HEK293T (cell line): ENCODE measurements at regions not wholly inside any gene's neighbourhood (a gene's known extent, or its start where the extent isn't known, plus 50 kb on each side); places are given as distances from the start of the nearest gene placed in this dataset.
A peak's percentile ranks its signal among the peaks of the same experiment; 100 is the strongest.
"Not testable (repeated sequence)": the region's sequence is repeated elsewhere in the genome, so short reads cannot be mapped to it uniquely, and the experiment has no call there.

Source experiments
- CTCF ChIA-PET: fragments of 350-600 bp; formaldehyde crosslinking; extraction: SDS; loops from one replicate; lab custom pipeline; 2021; ENCODE audit warnings: antibody characterized with exemption, inconsistent platforms; lab: Yijun Ruan, JAX
- POLR2A ChIA-PET: fragments of 350-600 bp; formaldehyde crosslinking; extraction: SDS; loops from one replicate; lab custom pipeline; 2020; ENCODE audit warnings: antibody characterized with exemption, inconsistent platforms; lab: Yijun Ruan, JAX
- DNase-seq: peaks from one replicate; pipeline ENCODE4 v3.0.0; 2012; ENCODE audit warnings: mixed read lengths; ENCODE audit errors: extremely low spot score
- ARNT ChIP-seq: fragments of 450-650 bp; IDR thresholded peaks from 2 replicates; pipeline ENCODE4 v1.6.1; 2017; ENCODE audit warnings: mild to moderate bottlenecking
- BHLHE40 ChIP-seq: fragments of 450-650 bp; IDR thresholded peaks from 2 replicates; pipeline ENCODE4 v1.6.1; 2016; ENCODE audit warnings: mild to moderate bottlenecking, moderate library complexity, borderline replicate concordance
- CTBP1 ChIP-seq: fragments of 450-650 bp; IDR thresholded peaks from 2 replicates; pipeline ENCODE4 v1.6.1; 2016; ENCODE audit warnings: borderline replicate concordance
- ELF4 ChIP-seq: fragments of 450-650 bp; IDR thresholded peaks from 2 replicates; pipeline ENCODE4 v1.6.1; 2017; ENCODE audit warnings: antibody characterized with exemption
- FOXA1 ChIP-seq: fragments of 450-650 bp; IDR thresholded peaks from 2 replicates; pipeline ENCODE4 v1.6.1; 2016; ENCODE audit warnings: mild to moderate bottlenecking
- FOXK2 ChIP-seq: fragments of 450-650 bp; IDR thresholded peaks from 2 replicates; pipeline ENCODE4 v1.6.1; 2016; ENCODE audit warnings: mild to moderate bottlenecking
- FOXM1 ChIP-seq: fragments of 450-650 bp; IDR thresholded peaks from 2 replicates; pipeline ENCODE4 v1.6.1; 2017; ENCODE audit warnings: mild to moderate bottlenecking, borderline replicate concordance
- HDGF ChIP-seq: fragments of 450-650 bp; IDR thresholded peaks from 2 replicates; pipeline ENCODE4 v1.6.1; 2017; ENCODE audit warnings: antibody characterized with exemption, borderline replicate concordance
- L3MBTL2 ChIP-seq: fragments of 450-650 bp; conservative IDR thresholded peaks from 2 replicates; pipeline ENCODE4 v1.6.1; 2016; ENCODE audit warnings: mild to moderate bottlenecking
- LEF1 ChIP-seq: fragments of 450-650 bp; IDR thresholded peaks from 2 replicates; pipeline ENCODE4 v1.6.1; 2017; ENCODE audit warnings: mild to moderate bottlenecking, borderline replicate concordance
- NFRKB ChIP-seq: fragments of 450-650 bp; IDR thresholded peaks from 2 replicates; pipeline ENCODE4 v1.6.1; 2016; ENCODE audit warnings: mild to moderate bottlenecking, moderate library complexity
- PKNOX1 ChIP-seq: fragments of 450-650 bp; IDR thresholded peaks from 2 replicates; pipeline ENCODE4 v1.6.1; 2016
- SP1 ChIP-seq: fragments of 450-650 bp; IDR thresholded peaks from 2 replicates; pipeline ENCODE4 v1.6.1; 2017
- SUZ12 ChIP-seq: fragments of 450-650 bp; IDR thresholded peaks from 2 replicates; pipeline ENCODE4 v1.6.1; 2016; ENCODE audit warnings: mild to moderate bottlenecking
- TARDBP ChIP-seq: fragments of 450-650 bp; IDR thresholded peaks from 2 replicates; pipeline ENCODE4 v1.6.1; 2016
- ZNF384 ChIP-seq: fragments of 450-650 bp; IDR thresholded peaks from 2 replicates; pipeline ENCODE4 v1.6.1; 2016

- ChIA-PET POLR2A (no interaction called here), CTCF (no interaction called here)
- no peak for DNase-seq
- TF ChIP-seq ELF4 (no peak), HDGF (no peak), ZNF384 (no peak), SP1 (no peak), SUZ12 (no peak), ARNT (no peak), CTBP1 (no peak), FOXK2 (no peak), LEF1 (no peak), L3MBTL2 (no peak)
Measured at GRCh38 chr1:105088166-105088565, 1338.5 kb downstream of the AMY1C start.

- POLR2A ChIA-PET, DNase-seq: not testable (repeated sequence)
Measured at GRCh38 chr1:105093893-105094292, 1344.2 kb downstream of the AMY1C start.

GRCh38 chr1:105100102-105100501 is 1350.4 kb downstream of the AMY1C start:
- ChIA-PET CTCF (no interaction called here), POLR2A (no interaction called here)
- DNase-seq, result no peak
- TF ChIP-seq L3MBTL2 (no peak), ELF4 (no peak), SUZ12 (no peak), NFRKB (no peak), BHLHE40 (no peak), HDGF (no peak)

More at GRCh38 chr1:105093893-105094292, 1344.2 kb downstream of the AMY1C start:
- CTCF ChIA-PET, result not testable (repeated sequence)

GRCh38 chr1:105101261-105101660 is 1351.6 kb downstream of the AMY1C start:
- ChIA-PET POLR2A (no interaction called here), CTCF (interaction anchor here (0.6 kb wide), 1 partner anchor 575 kb away, joined by 4 read pairs; no protein-coding TSS in a partner anchor)
- DNase-seq, result no peak
- no peak for TF ChIP-seq SUZ12
- TF ChIP-seq TARDBP, result no peak
- no peak for TF ChIP-seq PKNOX1
- TF ChIP-seq FOXM1, result no peak
- TF ChIP-seq HDGF, result no peak
- TF ChIP-seq ZNF384, result no peak
- no peak for TF ChIP-seq NFRKB
- TF ChIP-seq ARNT, result no peak
- TF ChIP-seq ELF4, result no peak
- TF ChIP-seq CTBP1, result no peak
- no peak for TF ChIP-seq FOXK2
- TF ChIP-seq L3MBTL2, result no peak
- TF ChIP-seq BHLHE40, result no peak
- no peak for TF ChIP-seq SP1
- no peak for TF ChIP-seq FOXA1

- DNase-seq, result no peak
- ChIA-PET POLR2A (no interaction called here), CTCF (no interaction called here)
- TF ChIP-seq TARDBP (no peak), LEF1 (no peak), SUZ12 (no peak), ELF4 (no peak), ZNF384 (no peak), ARNT (no peak)
Measured at GRCh38 chr1:105102371-105102770, 1352.7 kb downstream of the AMY1C start.

GRCh38 chr1:105122041-105122440 is 1372.3 kb downstream of the AMY1C start:
- POLR2A ChIA-PET, result no interaction called here
- DNase-seq, result no peak
- no peak for TF ChIP-seq ZNF384
- no peak for TF ChIP-seq ELF4
- no peak for TF ChIP-seq FOXM1
- no peak for TF ChIP-seq CTBP1
- TF ChIP-seq L3MBTL2, result no peak
- TF ChIP-seq ARNT, result no peak
- TF ChIP-seq TARDBP, result no peak
- TF ChIP-seq SP1, result no peak
- TF ChIP-seq BHLHE40, result no peak
- TF ChIP-seq FOXK2, result no peak
- no peak for TF ChIP-seq NFRKB
- TF ChIP-seq LEF1, result no peak
- TF ChIP-seq SUZ12, result no peak
- TF ChIP-seq PKNOX1, result no peak
- no peak for TF ChIP-seq FOXA1
- CTCF ChIA-PET, result interaction anchor here (0.6 kb wide), 1 partner anchor 268 kb away, joined by 5 read pairs; no protein-coding TSS in a partner anchor

- TF ChIP-seq BHLHE40, result no peak
- no peak for TF ChIP-seq SP1
- TF ChIP-seq ELF4, result no peak
- TF ChIP-seq ZNF384, result no peak
- no peak for TF ChIP-seq SUZ12
- no peak for TF ChIP-seq HDGF
- TF ChIP-seq CTBP1, result no peak
- no peak for TF ChIP-seq TARDBP
- no peak for TF ChIP-seq NFRKB
- no peak for TF ChIP-seq FOXK2
- no peak for TF ChIP-seq FOXM1
- no peak for TF ChIP-seq LEF1
- DNase-seq, result peak; percentile 78
- ChIA-PET CTCF (interaction anchor here (0.5 to 0.6 kb wide), 2 partner anchors 19 to 1630 kb away, joined by 3 read pairs; no protein-coding TSS in a partner anchor), POLR2A (no interaction called here)
Measured at GRCh38 chr1:105137543-105138457, 1388.1 kb downstream of the AMY1C start.
